DMS53 treated with DMSO at 0.1 percent for 48 hours (cell line): ENCODE measurements at regions not wholly inside any gene's neighbourhood (a gene's known extent, or its start where the extent isn't known, plus 50 kb on each side); places are given as distances from the start of the nearest gene placed in this dataset.

Source experiments
- DNase-seq: peaks from one replicate; lab custom pipeline; 2025; ENCODE audit not compliant: unreplicated experiment; lab: John Stamatoyannopoulos, UW

DNA sequence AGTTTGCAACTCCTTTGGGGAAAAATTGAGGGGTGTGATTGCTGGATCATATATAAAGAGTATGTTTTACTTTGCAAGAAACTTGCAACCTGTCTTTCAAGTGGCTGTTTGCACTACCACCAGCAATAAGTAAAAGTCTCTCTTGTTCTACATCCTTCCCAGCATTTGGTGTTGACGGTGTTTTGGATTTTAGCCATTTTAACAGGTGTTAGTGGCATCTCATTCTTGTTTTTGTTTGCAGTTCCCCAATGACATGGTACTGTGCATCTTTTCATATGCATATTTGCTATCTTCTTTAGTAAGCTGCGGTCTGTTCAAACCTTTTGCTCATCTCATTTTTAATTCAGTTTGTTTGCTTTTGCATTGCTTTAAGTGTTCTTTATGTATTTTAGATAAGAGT lies 535.5 kb downstream of the LRRIQ3 start:
- DNase-seq: no peak

DNA sequence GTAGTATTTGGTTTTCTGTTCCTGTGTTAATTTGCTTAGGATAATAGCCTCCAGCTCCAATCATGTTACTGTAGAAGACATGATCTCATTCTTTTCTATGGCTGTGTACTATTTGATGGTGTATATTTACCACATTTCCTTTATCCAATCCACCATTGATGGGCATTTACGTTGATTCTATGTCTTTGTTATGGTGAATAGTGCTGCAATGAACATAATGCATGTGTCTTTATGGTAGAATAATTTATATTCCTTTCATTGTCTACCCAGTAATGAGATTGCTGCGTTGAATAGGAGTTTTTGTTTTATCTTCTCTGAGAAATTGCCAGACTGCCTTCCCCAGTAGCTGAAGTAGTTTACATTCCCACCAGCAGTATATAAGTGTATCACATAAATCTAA lies 538.8 kb downstream of the LRRIQ3 start:
- DNase-seq: no peak

DNA sequence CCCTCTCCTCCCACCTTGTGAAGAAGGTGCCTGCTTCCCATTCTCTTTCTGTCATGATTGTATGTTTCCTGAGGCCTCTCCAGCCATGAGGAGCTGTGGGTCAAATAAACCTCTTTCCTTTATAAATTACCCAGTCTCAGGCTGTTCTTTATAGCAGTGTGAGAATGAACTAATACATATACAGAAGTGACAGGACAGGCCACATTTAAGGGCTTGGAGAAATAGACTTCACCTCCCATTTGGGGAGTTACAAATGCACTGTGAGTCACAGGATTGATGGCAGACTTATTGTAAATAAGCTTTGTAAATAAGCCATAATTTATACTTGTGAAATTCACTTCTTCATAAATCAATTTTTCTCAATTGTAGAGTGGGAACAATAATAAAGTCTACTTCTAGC lies 543.3 kb downstream of the LRRIQ3 start:
- no peak for DNase-seq

DNA sequence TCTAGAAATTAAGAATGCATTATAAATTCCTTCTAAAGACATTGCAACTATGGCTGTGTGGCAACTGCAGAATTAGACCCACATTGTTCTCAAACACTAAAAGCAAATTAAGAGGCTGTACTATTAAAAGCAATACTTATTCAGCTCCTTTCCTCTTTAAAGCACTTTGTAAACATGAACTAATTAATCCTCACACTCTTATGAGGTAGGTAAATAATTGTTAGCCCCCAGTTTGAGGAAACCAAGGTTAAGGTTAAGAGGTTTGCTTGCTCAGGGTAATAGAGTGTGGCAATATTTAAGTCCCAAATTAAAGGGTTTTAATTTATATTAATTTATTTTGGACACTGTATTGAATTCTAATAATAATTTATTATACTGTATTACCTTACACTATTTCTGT lies 553.8 kb downstream of the LRRIQ3 start:
- no peak for DNase-seq

DNA sequence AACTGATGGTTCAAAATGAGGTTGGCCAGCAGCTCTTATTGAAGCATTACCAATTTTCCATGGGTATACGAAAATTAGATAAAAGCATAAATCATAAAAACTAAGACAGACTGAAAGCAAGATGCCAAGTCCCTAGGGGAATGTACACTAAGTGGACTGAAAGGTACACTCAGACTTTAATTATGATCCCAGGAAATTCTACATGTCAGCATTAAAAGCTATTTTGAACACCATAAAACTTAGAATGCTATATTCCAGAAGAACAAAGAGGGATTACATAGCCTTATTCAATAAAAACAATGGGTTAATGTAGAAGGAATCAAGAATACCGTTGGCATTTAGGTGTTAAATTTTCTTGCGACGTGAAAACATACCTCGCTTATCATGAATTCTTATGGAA lies 558.5 kb downstream of the LRRIQ3 start:
- DNase-seq: no peak

DNA sequence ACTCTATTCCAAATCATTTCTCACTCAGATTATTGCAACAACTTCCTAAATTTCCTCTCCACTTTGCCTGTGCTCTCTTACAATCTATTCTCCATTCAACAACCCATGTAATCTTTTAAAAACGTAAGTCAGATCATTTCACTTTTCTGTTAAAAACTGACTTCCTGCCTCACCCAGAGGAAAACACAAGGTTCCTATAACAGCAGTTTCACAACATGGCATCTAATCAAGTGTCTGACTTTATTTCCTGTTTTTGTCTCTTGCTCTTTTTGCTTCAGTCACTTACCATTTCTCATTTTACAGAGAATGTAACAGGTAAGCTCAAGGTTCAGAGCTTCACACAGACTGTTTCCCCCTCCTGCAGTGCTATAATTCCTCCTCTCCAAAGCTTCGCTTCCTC lies 560.7 kb downstream of the LRRIQ3 start:
- no peak for DNase-seq

DNA sequence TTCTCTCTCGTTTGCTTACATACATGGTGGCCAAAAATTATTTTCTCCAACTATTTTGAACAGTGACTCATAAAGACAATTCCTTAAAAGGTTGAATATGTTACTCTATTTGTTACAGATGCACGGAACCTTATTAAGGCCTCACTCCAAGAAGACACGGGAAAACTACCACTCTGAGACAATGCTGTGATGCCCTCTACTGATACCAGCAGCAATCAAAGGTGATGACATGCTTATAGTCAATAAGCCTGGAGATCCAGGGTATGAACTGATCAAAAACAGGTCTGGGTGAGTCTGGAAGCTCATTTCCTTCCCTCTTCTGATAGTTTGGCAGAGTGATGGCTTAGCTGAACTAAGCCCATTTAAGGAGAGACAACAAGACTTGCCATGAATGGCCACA lies 563.0 kb downstream of the LRRIQ3 start:
- DNase-seq: no peak

DNA sequence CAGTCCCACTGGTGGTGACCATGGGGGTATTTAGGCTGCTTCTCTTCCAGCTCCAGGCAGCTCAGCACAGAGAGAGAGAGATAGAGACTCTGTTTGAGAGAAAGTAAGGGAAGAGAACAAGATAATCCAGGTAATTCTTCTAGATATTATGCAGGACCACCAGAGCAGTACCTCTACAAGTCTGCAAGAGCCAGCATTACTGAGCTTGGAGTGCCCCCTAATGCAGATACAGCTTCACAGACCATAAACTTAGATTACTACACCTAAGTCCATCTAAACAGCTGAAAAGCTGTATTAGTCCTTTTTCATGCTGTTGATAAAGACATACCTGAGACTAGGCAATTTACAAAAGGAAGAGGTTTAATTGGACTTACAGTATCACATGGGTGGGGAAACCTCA lies 570.3 kb downstream of the LRRIQ3 start:
- DNase-seq: no peak

DNA sequence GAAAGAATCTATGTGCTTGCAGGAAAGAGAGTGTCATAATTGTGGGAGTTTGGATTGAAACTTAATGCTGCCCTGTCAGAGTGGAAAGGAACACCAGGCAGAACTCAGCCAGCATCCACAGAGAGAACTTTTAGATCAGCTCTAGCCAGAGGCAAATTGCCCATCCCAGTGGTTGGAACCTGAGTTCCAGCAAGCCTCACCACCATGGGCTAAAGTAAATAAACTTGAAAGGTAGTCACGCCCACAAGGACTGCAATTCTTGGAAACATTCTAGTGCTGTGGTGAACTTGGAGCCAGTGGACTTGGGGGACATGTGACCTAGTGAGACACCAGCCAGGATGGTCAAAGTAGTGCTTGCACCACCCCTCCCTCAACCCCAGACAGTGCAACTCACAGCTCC lies 571.6 kb downstream of the LRRIQ3 start:
- no peak for DNase-seq

DNA sequence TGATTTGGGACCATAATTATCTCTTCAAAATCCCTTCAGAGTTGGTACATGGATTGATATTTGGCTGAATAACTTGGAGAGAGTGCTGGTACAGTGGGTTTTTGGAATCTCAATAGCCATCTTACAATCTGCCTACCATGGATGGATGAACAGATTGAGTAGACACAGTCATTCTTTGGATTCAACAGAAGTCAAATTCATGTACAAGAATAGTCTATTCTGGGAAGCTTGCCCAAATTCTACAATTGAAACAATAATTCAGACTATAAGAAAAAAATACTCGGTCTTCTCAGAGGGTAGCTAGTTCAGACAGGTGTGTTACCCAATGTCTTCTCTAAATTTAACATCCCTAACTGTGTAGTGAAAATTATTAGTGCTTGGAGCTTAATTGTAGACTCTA lies 574.0 kb downstream of the LRRIQ3 start:
- DNase-seq: no peak

DNA sequence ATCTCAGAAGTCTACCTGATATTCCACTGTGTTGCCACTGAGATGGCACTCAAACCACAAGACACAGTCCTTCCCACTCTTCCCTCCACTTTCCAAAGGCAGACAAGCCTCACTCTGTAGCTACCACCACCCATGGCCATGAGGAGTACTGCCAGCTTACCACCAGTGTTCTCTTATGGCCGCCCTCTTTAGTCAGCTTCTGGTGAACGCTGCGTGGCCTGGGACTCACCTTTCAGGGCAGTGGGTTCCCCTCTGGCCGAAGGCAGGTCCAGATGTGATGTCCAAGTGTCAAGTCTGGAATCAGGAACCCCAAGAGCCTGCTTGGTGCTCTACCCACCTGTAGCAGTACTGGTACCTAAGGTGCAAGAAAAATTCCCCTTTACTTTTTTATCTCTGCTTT lies 580.8 kb downstream of the LRRIQ3 start:
- no peak for DNase-seq

DNA sequence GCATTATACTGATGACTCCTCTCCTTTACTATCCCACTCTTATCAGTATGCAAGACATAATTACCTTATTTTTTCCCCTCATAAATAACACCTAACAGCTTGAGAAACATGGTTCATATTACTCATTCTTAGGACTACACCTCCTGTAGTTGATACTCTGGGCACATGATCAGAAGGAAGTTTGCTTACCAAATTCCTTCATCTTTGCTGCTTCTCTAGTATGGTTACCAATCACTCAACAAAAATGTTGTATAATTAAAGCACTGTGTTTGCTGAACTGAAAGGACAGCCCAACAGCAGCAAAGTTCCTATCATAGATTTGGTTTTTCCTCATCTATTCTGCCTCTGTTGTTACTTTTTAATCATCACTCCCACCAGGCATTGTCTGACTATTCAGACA lies 586.3 kb downstream of the LRRIQ3 start:
- no peak for DNase-seq

DNA sequence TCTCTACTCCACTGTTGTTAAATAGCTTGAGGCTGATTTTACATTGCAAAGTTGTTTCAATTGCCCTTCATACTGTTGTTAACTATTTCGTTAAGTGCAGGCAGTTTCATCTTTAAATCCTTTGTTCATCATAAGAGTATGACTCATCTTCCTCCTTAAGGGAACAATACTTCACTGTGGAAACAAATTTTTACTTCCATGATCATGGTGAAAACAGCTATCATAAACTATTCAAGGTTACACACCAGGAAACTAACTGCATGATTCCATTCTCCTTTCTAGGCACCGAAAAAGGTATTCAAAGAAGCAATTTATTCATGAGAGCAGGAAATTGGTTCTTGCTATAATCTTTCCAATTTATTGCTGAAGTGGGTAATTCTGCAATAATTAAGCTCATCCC lies 593.2 kb downstream of the LRRIQ3 start:
- DNase-seq: peak; percentile 45

DNA sequence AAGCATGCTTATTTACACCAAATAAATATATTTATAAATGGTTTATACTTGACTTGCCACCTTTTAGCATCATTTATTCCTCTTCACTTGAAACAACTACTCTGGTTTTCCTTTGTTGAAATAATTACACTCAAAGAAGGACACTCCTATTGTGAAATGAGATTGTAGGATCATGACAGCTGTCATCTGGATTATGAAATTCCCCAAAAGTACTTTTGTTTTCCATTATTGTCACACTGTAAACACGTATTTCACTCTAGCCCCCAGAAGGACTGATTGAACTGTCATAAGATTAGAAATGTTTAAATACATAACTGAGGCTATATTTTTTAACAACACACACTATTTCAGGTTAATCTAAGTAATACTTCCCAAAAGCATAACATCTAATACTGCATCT lies 593.8 kb downstream of the LRRIQ3 start:
- no peak for DNase-seq

DNA sequence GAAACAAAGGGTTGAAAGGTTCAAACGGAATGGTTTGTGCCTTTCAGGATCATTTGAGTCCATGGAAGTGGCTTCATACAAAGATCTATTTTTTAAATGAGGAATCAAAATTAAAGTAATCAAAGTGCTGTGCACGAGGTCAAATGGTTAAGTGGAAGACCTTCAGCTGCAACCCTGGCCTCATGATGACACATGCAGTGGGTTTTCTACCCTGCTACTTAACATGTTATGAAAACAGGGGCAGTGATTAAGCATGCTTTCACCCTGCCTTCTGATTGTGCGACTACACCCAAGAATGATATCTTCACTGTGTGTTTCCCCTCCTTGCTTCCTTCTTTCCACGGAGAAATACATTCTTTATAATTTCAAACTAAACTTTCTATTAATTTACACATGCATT lies 604.2 kb downstream of the LRRIQ3 start:
- DNase-seq: peak; percentile 69

DNA sequence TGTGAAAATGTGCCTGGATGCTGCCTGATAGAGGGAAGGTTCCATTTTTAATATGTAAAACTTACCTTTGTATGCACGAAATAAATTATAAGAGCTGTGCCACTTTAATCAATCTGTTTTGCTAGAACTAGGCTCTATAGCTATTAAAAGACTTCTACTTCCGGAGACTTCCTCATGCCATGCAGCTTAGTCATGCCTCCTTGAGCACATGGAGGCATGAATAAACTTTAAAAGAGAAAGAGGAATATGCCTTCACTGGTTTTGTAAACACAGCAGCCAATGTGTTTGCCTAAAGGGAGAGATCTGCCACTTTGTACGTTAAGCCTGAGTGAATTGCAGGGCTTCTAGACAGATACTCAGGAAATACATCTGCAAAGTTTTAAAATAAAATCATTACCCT lies 604.6 kb downstream of the LRRIQ3 start:
- peak; percentile 93 for DNase-seq

DNA sequence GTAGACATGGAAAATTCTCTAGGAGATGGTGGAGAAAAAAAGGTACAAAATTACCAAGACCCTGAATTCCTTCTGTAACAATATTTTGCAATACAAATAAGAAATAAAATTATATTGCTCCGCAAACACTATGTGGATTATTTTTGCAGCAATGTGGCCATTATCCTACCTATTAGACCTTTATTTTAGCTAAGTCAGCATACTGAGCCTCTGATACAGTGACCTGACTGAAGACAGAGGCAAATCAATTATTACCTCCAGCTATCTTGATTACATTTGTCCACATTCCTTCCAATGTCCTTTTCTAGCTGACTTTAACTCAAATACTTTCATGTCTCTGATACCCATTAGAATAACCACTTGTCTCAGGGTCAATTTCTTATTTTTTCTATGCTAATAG lies 610.9 kb downstream of the LRRIQ3 start:
- DNase-seq: no peak

DNA sequence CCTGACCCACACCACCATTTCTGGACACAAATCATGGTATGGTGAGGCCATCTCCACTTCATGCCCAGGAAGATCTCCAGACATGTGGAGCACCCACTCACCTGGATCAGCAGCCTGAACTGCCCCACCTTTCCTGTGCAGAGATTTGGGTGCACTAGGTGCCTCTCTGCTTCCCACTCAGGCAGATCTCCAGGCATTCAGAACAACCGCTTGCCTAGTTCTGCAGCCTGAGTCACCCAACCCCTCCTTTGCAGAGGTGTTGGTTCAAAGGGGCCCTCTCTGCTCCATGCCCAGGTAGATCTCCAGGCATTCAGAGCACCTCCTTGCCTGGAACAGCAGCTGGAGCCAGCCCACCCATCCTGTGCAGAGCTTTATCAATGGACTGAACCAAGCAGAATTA lies 620.8 kb downstream of the LRRIQ3 start:
- no peak for DNase-seq

DNA sequence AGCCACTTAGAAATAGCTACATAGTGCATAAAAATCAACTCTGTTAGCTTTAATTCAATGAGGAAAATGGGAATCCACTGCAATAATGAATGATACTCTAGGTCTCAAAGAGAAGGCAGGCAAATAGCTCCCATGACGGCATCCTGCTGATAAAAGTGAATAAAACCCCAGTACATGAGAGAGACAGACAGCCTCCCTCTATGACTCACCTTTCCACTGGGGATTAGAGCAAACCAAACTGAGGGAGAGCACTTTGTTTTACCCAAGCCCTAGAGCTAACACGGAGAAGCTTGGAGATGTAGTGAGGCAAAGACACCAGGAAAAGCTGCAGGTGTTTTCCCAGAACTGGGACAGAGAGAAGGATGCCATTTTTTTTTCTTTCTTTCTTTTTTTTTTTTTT lies 621.9 kb downstream of the LRRIQ3 start:
- no peak for DNase-seq

DNA sequence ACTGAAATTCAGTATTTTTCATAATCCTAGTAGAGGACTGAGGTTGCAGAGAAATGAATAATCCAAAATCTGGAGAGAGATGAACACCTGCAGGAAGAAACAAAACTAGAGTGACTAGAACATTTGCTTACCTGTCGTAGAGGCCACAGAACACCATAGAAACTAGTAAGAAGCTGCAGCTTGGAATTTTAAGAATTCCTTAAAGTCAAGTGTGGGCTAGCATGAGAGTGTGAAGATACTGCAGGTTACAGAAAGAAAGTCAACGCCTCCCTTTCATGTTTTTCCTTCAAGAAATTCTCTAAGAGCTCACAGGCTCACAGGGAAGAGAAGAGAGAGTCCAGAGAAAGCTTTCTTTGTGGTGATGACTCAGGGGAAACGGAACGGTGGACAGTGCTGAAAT lies 633.7 kb downstream of the LRRIQ3 start:
- DNase-seq: no peak

DNA sequence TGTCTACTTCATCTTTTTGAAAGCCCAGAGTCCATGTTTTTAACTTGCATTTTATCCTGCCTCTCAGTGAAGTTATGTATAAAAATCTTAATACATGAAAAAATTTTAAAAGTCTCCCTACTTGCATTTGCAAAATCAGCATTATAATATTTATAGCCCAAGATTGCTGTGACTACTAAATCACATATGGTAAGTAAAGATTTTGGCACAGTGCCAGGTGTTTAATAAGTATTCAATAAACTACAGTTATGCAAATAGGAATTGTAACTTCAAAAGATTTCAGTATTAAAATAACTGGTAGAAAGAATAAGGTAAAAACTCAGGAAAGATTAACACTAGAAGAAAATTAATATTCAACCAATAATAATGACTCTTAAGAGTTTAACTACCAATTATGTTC lies 641.7 kb downstream of the LRRIQ3 start:
- no peak for DNase-seq

DNA sequence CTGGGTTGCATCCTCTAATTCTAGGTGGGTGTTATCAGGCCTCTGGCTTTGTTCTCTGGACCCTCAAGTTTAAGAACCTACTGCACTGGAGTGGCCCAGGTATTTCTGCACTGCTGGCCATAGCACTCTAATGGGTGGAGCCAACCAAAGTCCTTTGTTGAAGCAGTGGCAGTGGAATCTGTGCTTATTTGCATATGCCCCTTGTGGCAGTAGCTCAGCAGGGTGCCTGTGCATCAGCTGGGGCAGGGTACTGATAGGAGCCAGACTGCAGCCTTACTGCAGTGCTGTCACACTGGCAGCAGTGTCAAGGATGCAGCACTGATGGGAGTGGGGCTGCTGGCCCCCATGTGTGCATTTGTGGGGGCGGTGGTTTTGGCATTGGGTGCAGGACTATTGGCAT lies 660.6 kb downstream of the LRRIQ3 start:
- no peak for DNase-seq

DNA sequence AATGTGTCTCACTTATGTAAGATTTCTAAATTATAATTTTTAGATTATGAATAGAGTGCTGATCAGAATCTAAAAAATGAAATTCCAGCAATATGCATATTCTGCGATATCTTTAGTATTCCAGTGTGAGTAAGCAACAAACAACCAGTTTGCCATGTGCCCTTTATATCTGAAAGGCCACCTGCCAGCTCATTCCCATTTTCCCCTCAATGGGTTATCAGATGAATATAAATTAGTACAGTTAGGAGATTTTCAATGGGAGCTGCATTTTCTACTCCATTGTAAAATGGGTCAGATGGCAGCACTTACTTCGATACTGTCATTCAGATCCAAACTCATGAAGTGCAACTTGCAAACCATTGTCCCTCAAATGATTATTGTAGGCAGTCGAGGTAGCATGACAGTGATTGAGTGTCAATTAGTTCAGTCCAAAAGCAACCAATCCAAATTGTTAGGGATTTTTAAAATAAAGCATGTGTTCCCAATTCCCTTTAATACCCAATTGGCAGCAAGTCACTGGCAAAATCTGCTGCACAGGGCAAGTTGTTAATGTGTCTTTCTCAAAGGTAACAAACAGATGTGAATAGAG lies 680.3 kb downstream of the LRRIQ3 start:
- DNase-seq: no peak

DNA sequence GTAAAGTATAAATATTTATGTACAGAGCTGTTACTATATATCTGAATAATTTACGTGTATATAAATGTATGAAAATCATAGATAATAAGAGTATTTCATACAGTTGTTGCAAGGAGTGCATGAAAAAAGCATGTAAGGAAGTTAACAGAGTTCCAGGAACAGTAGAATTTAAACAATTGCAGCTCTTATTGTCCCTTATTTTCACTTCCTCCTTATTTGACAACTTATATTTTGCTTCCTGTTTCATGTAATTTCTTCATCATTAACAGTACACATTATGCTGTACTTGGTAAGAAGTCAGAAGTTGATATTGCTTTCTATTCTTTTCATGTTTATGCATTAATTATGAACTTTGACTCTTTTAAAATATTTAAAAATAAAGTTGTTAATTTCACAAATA lies 681.5 kb downstream of the LRRIQ3 start:
- no peak for DNase-seq
